GM21381 (cell line): ENCODE measurements at regions not wholly inside any gene's neighbourhood (a gene's known extent, or its start where the extent isn't known, plus 50 kb on each side); places are given as distances from the start of the nearest gene placed in this dataset.

ENCODE experiments used
- ATAC-seq: cut with Tn5 transposase; IDR thresholded peaks from one replicate; pipeline ENCODE4 v1.9.1; 2021; ENCODE audit warnings: mild to moderate bottlenecking, moderate library complexity; ENCODE audit not compliant: unreplicated experiment

- no peak for ATAC-seq
Observed at GRCh38 chr2:7666596-7667259, 749.5 kb downstream of the RNF144A start.

DNA sequence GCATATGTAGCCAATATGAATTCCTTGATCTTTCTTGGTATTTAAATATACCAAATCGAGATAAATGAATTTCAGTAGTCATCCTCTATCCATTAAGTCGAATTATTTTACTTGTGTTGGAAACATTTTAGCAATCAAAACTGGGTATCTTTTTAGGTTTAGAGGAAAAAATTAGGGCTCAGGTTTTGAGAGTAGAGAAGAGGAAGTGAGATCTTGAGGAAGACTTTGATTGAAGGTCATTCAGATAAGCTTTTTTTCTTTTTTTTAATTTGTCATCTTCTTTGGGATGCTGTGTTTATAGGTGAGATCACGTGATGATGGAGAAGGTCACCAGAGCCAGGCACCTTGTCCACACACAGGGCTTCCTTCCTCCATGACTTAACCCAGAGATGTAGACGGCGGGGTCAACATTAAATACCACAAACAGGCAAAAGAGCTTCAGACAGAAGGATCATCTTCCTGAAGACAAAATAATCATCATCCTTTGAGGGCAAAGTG is 750.1 kb downstream of the RNF144A start:
- ATAC-seq: no peak

DNA sequence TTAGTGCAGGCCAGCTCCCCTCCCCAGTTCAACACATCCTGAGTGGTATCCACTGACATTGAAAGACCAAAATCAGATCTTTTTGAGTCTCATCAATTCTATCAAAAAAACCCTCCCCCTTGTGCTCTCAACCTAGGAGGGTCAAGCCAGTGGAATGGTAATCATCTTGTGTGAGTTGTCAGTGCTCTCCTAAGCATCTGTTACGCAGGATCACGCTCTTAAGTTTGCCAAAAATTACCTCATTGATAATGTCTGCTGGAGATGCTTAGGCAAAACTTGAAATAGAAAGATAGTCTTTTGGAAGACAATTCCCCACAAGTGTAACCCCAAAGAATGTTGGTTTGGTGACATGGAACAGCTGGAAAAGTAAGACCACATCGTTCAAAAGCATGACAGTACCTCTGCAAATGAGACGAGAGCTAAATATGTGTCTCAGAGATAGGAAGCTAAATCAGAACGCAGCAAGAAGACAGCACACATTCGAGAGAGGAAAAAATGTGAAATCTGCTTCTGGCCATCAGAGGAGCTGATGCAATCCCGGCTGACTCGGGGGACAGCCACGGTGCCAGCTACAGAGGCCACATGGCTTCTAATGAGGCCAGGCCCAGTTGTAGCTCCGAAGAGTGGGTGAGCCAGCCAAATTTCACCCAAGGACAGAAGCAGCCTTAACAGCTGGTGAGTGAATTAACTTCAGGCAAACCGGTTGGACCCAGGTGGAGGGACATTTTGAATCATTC is 753.9 kb downstream of the RNF144A start:
- no peak for ATAC-seq

DNA sequence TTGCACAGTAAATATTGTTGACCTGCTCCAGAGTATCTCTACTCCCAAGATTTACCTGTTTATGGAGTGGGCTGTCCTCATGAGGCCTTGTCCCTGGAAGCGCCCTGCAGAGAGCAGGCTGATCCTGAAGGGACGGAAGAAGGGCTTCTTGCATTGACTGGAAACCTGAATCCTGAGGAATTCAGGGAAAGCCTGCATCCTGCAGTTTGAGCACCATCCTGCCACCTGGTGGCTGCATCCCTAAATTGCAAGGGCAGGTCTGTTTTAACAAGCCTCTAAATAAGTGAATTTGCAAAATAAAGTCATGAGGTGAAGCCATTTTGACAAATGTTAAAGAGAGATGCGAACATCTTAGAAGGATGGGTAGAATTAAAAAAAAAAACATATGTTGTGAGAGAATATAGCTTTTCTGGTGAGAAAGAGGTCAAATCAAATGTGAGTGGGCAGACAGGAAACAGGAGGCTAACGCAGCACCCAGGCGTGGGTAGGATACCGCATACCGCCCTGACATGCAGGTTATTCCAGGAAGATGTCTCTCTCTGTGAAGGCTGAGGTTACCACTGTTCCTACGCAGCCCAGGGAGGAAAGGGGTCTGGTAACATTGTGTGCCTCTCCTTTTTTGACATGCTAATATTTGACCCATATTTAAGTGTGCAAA is 754.9 kb downstream of the RNF144A start:
- ATAC-seq: no peak

DNA sequence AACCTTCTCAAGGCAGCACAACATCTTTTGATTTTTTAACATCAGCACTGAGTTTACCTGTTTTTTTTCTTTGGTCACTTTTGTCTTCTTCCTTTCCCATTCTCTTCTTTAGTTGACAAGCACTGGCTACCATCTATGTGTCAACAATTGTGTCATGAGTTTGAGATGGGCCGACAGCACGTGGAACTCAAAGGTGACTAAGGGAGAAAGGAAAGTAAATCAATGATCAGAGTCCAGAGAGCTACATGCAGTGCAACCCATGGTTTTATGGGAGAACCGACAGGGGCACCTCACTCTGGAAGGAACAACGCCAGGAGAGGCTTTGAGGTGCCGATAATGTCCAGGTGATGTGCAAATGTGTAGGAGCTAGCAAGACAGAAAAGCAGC is 755.5 kb downstream of the RNF144A start:
- ATAC-seq: no peak

DNA sequence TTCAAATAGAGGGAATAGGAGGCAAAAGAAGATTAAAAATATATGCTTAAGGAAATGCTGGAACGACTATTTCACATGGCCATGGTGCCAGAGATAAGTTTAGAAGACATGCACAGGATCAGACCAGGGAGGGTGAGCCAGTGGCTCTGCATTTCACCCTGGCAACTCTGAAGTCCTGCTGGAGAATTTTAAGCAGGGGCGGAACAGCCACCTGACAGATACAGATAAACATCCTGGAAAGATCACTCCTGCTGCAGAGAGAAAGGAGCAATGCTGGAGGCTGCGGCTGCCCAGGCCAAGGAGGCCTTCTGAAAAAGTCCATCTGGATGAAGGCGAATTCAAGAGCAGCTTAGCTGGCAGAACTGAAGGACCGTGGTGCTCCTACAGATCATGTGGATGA is 755.9 kb downstream of the RNF144A start:
- no peak for ATAC-seq

DNA sequence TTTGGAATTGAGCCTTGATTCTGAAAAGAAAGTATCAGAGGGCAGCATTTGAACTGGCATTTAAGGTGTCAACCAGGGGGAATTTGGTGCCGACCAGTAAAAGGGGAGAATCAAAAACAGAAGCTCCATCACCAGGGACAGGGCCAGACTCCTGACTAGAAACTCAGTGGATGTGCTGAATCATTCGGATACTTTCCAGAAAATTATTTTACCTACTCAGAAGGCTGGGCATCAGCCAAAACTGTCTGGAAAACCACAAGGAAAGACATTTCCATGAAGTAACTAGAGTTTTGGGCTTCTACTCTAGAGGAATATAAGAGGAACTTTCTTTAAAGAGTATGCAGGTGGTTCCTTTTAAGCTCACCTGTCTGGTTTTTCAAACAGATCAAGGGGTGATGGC is 756.6 kb downstream of the RNF144A start:
- ATAC-seq: no peak

DNA sequence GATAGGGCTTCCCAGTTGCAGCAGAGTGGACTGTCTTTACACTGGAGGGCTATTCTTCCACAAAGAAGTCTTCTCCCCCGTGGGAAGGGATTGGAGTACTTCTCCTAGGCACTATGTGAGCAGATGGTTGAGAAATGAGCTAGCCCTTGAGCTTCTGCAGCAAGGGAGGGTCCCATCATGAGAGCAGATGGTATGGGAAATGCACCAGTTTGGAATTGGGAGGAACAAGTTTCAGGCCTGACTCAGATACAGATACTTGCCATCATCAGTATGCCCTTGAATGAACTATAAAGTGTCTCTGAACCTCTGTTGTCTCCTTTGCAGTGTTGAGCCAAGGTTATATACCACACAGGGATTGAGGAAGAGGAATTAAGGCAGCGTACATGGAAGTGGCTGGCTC is 757.4 kb downstream of the RNF144A start:
- ATAC-seq: no peak

DNA sequence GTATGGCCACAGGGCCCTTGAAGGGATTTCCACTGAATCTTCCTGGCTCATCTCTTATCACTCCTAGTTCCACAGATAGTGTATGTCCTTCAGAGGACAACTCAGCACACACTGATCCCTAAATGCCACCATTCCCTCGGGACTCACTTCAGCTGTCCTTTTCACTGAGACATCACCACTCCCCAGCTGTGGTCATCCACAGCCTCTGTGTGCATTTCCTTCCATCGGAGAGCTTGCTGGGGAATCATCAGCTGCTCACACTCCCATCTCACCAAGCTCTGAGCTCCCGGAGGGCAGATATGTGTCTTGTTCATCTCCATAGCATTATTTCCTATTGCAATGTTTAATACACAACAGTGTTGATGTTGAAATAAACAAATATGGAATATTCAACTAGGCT is 759.5 kb downstream of the RNF144A start:
- ATAC-seq: no peak

DNA sequence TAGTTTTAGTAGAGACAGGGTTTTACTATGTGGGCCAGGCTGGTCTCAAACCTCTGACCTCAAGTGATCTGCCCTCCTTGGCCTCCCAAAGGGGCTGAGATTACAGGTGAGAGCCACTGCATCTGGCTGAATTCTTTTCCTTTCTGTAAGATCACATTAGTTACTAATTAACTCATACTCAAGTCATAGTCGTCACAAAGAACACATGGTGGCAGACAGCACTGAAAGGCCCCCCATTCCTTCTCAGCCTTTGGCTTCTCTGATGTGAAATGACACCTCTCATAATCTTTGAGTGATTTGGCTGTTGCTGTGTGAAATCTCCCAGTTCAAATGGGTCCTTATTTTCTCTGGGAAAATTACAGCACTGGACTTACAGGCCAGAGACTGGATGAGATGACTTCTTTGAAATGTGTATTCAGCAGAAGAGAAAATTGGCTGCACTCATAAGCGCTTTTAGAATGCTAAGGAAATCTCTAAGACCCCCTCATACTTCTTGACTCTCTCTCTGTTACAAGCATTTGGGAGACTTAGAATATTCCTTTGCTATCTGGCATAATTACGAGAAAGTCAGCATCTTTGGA is 764.8 kb downstream of the RNF144A start:
- no peak for ATAC-seq

- ATAC-seq: no peak
Observed at GRCh38 chr2:7683196-7683595, 766.0 kb downstream of the RNF144A start.

- ATAC-seq: no peak
Observed at GRCh38 chr2:7683708-7684107, 766.5 kb downstream of the RNF144A start.

DNA sequence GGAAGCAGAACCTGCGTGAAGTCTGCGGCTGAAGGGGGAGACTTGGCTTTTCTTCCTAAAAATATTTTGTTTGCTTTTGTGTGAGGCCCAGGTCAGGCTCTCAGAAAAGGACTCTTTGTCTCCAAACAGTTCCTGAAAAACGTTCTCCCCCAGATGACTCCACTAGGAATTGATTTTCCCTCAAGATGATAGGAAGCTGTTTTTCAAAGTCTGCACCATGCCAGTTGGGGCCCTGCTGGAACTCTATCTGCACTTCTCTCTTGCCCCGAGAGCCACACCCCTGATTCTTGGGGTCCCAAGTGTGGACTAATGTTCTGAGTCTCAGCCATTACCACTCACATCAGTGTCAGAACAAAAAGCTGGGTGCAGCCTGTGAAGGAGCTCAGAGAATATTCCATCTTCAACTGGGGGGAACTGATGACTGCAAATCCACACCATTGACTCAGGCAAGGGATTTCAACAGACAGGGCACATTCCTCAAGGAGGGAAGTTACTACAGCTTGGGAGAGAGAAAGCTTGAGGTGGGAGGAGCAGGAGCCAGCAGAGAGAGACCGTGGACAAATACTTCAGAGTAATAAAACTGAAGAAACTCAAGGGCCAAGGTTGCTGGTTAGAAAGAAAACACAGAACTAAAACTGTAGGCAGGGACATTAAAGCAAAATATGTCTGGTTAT is 768.3 kb downstream of the RNF144A start:
- no peak for ATAC-seq

DNA sequence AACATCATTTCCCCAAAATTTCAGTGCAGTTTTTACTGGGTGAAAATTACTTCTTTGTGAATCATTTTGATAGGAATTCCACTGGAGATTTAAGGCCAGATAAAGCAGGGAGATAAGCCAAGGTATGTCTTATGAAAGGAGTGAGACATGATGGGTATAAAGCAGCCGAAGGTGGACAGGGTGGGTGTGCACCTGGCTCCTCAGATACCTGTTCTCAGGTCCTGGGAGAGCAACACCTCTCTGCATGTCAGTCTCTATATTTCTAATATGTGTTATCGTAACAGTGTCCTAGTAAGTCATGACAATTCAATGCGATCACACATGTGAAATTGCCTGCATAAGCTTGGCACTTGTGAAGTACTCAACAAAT is 768.8 kb downstream of the RNF144A start:
- no peak for ATAC-seq

GRCh38 chr2:7691961-7692656 is 774.9 kb downstream of the RNF144A start:
- ATAC-seq: no peak

DNA sequence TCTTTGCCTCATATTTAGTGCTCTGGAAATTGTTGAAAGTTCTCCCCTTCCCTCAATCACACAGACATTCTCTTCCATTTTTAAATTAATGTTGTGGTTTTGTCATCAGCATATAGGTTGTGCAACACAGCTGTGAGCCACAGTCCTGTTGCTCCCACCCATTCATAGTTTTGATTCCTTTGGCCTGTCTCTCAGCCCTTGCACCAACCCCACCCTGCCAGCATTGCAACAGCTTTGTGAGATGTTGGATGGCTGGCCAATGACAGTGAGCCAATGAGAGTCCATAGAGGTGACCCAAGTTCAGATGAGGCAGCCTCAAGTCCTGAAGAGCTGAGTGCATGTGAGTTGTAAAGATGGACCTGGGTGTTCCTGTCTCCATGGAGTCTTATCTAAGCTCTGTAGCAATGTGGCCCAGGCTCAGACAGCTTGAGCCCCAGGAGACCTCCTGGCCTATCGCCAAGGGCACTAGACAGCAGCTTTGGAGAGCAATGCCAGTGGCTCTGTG is 775.5 kb downstream of the RNF144A start:
- no peak for ATAC-seq

DNA sequence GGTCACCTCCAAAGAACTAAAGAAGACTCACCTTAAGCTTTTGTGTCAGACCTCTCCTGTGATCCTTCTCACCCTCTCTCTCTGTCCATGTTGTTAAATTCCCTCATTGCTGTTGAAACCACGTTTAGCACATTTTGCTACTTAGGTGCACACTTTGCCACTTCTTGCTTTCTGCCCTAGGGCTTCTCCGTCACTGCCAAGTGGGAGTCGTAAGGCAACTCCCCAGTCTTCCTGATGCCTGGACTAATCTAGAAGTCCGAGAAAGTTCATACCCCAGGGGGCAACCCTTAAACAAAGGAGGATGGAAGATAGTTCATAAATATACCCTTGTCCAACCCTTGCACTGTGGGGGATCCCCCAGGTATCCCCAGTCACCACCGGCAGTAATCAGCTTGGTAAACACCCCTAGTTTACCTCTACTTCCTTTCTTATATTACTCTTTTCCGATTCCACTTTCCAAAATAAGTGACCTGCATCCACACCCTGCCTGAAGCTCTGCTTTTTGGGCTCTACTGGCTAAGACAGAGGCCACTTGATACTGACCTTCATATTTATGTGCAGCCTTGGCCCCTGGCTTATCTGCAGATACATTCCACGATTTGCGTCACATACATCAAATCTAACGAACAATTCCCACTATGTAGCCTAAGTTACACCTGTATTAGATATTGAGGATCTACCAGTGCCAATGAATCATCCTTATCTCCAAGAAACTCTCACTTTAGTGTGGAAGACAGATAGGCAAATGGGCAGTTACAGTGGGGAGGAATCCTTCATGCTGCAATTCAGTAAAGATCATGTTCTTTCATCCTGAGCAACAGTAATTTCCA is 776.2 kb downstream of the RNF144A start:
- ATAC-seq: no peak

DNA sequence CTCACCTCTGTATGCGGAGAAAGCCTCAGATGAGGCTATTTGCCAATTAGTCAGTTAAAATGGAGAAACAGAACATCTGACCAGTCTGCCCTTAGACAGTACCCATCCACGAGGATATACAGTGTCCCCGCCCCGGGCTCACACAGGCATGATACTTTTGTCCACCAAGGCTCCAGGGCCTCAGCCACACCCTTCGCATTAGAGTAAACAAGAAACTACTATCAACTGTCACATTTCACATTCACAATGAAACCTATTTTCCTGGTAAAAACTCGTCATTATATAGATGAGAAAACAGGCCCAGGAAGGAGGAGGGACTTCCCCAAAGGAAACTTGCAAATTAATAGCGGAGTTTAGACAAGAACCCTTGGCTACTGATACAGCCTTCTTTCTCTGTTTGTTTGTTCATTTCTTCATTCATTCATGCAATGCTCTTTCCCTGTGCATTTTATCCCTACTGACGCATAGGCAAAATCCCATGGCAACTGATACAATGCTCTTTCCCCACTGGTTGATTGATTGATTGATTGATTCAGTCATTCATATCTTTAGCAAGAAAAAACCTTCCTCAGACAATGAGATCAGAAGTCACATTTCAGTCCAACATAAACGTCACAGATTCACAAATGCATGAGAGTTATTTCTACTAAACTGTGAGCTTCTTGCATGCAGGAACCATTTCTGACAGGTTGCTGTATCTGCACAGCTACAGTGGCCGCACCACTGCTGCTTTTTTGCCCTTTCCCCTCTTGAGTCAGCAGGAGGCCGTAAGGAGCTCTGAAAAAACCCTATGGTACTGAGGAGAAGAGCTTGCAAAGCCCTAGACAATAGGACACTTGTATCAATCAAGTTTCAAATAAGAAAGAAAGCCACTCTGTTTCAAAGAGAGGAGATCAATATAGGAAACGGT is 777.1 kb downstream of the RNF144A start:
- ATAC-seq: no peak
